HG03103 (cell line): ENCODE measurements at regions not wholly inside any gene's neighbourhood (a gene's known extent, or its start where the extent isn't known, plus 50 kb on each side); places are given as distances from the start of the nearest gene placed in this dataset.

ENCODE experiments used
- ATAC-seq: cut with Tn5 transposase; IDR thresholded peaks from one replicate; pipeline ENCODE4 v1.9.1; 2021; ENCODE audit warnings: low read depth; ENCODE audit not compliant: unreplicated experiment

DNA sequence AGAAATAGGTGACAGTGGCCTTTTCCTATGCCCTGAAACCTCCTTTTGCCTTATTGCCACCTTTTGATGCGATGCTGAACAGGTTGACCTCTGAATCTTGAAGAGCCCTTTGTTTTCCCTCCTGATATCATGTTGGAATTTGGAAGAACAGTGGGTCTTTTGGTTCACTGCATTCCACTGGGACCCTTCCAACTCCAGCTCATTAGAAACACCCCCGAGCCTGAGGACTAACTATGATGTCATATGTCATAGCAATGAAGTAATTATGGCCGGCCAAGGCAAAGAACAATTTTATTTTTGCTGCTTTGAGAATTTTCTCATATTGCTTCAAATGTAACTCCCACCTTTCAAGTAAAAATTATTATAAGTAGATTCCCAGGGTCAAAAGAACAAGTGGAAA, 353.4 kb upstream of the JAG1 start:
- ATAC-seq, result no peak

DNA sequence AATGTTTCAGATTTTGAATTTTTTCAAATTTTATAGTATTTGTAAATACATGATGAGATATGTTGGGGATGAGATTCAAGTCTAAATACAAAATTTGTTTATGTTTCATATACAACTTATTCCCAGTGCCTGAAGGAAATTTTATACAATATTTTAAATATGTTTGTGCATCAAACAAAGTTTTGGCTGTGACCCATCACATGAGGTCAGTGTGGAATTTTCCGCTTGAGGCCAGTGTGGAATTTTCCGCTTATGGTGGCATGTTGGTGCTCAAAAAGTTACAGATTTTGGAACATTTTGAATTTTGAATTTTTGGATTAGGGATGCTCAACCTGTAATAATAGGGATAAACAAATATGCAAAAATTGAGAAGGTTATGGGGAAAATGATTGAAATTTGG, 356.6 kb upstream of the JAG1 start:
- no peak for ATAC-seq

DNA sequence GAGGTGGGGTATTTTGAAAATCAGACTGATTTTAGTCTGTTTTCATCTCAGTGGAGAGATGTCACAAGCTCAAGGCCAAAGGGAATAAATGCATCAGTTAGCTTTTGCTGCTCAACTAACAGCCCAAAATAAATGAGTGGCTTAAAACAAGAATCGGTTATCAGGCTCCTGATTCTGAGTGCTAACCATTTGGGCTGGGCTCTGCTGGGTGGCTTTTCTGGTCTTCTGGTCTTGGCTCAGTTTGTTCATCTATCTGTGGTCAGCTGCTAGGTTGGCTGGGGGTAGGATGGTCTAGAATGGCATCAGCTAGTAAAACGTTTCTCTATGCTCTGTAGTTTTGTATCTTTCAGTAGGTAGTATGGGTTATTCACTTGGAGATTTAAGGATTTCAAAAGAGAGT, 357.5 kb upstream of the JAG1 start:
- no peak for ATAC-seq

- no peak for ATAC-seq
Measured at GRCh38 chr20:11032611-11033010, 358.8 kb upstream of the JAG1 start.

DNA sequence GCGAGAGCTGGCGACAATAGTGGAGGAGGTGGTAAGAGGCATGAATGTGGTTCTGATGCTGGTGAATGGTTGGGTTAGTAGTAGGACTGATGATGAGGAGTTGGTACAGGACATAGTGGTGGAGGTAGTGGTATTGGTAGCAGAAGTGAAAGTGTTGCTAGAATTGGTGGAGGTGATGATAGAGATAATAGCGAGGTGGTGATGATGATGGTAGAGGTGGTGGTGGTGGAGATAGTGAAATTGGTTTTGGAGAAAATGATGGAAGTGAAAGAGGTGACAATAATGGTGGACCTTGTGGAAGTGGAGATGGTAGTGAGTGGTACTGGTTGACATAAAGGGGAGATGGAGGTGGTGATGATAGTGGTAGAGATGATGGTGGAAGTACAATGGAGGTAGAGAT, 360.2 kb upstream of the JAG1 start:
- ATAC-seq, result no peak

DNA sequence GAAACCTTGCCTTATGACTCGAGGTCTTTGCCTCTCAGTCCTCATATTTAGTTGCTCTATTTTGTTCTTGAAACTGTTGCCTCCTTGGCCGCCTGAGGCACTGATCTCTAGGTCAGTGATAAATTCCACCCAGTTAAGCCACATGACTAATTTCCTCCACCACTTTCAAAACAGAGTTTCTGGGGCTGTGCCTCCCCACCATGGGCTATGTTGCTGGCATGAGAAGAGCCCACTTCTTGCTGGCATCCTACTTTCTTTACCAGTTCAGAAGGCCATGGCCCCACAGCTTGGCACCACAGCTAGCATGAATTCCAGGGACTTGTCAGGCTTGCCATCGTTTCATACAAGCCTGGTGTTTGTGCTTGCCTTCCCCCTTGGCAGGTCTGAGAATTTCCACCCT, 361.4 kb upstream of the JAG1 start:
- no peak for ATAC-seq

DNA sequence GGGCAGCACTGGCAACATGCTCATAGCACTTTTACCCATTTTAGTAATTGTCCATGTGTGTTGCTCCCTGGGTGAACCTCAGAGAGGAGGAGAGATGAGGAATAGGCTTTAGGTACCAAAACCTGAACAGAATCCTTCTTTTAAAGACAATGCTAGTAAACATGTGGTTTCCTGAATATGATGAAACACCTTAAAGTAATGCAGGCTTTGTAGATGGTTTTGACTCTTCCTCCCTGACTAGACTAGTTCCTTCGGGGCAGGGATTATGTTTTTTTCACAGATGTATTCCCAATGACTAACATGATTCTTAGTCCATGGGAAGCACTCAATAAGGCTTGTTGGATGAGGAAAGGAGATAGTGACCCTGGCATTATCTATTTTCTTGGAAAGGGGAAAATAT, 367.6 kb upstream of the JAG1 start:
- no peak for ATAC-seq

GRCh38 chr20:11043001-11043400, 369.2 kb upstream of the JAG1 start:
- ATAC-seq, result no peak

DNA sequence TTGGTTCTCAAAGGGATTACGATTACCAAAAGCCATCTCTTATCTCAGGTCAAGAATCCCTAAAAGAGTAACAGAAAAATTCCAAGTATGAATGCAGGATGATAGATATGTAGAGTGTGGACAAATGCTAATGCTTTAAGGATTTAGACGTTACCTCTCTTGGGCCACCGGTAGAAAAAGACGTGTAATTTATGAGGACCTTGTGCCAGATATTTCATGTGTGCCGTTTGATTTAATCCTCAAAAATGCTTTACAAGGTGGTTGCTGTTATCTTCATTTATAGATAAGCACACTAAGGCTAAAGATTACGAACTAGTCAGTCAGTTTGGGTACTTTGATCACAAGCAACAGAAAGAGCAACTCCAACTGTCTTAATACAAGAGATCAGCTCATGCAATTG, 370.8 kb upstream of the JAG1 start:
- no peak for ATAC-seq

DNA sequence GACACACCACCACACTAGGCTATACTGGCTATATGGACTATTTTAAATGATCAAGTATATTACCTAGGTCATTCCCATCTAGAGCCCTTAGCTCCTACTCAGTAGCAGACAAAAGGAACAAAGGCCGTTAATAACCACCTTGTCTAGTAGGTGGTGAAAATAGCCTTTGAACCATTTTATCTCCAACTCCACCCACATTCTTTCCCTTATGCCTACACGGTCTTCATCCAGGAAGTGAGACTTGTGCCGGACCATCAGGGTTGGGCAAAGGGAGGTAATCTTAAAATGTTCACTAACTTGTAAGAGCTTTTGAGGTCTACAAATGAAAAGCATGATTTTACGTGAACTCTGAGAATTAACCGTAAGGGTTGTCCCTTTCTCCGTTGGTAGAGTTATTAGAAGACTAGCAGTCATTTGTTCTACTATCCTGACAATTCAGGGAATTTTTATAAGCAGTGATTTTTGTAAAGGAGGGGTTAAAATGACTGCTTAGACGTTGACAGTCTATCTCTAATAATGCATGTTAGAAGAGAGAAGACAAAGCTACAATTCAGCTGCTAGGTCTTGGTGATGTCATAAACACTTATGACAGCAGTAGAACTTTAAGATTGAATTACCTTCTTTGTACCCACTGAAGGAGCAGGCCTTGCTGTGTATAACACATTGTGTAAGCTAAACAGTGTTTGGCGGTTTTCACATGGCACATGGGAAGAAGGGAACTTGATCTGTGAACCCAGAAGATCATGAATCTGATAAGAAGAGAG, 371.8 kb upstream of the JAG1 start:
- ATAC-seq, result no peak

- no peak for ATAC-seq
Measured at GRCh38 chr20:11047559-11047958, 373.8 kb upstream of the JAG1 start.

DNA sequence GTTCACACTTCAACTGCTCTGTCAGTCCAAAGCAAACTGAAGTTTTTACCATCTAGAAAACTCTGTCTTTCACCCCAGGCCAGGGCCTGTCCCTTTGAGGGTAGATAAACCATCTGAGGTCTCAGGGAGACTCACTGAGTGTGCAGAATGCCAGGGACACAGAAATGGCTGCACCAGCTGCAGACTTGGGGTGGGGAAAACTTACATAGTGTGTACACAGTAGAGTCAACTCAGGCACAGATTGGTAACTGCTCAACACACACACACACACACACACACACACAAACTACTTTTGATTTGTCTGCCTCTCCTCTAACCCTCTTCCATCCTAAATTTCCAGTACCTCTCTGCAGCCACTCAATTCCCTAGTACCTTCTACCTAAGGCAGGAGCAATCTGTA, 374.9 kb upstream of the JAG1 start:
- no peak for ATAC-seq

- no peak for ATAC-seq
Measured at GRCh38 chr20:11050350-11050749, 376.6 kb upstream of the JAG1 start.

- no peak for ATAC-seq
Measured at GRCh38 chr20:11051136-11051535, 377.3 kb upstream of the JAG1 start.

DNA sequence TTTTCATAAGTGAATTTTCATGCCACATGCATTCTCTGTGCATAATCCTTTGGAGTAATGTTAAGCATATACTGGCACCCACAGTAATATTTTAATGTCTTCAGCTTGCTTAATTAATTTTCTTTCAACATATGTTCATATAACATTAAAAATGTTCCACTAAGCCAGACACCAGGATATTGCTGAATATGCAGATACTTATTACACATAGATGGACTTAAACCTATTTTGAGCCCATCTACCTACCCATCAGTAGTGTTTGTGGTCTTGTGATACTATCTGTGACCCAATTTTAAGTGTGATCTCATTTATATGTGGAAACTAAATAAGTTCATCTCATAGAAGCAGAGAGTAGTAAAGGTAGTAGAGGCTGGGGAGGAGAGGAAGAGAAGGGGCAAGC, 379.5 kb upstream of the JAG1 start:
- no peak for ATAC-seq

GRCh38 chr20:11054266-11054993, 380.6 kb upstream of the JAG1 start:
- no peak for ATAC-seq

DNA sequence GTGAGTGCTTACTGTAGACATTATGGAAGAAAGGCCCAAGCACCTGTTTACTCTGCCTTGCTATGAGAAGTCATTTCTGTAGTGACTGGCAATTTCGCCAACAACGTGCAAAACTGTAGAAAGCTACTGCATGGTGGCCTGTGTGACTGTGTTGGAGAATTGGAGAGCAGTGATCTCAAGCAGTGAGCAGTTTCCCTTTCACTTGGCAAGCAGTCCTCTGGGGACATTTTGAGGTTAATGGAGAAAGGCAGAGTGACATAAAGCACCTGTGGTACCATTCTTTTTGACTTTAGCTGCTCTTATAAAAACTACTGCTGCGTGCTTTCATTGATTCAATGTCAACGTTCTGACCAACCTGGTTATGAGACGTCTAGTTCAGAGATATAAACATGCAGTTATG, 382.6 kb upstream of the JAG1 start:
- ATAC-seq, result no peak

- no peak for ATAC-seq
Measured at GRCh38 chr20:11057624-11058023, 383.8 kb upstream of the JAG1 start.

GRCh38 chr20:11059659-11060058, 385.9 kb upstream of the JAG1 start:
- no peak for ATAC-seq

GRCh38 chr20:11060423-11061185, 386.8 kb upstream of the JAG1 start:
- ATAC-seq, result no peak

DNA sequence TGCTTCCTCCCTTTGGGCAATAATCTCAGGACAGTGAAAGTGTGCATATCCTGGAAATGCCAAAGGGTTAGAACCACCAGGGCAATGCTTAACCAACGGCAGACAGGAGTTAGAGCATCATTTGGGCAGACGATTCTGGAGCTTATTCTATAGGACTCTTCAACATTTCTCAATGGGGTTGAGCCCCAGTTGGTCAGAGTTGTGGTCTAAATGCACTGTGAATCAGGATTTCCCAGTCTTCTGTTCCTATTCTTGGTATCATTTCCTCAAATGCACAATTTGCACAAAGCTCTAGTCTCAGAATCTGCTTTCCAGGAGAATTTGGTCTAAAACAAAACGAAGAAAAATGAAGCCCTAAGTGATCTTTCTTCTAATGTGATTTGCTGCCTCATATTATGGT, 389.6 kb upstream of the JAG1 start:
- no peak for ATAC-seq

DNA sequence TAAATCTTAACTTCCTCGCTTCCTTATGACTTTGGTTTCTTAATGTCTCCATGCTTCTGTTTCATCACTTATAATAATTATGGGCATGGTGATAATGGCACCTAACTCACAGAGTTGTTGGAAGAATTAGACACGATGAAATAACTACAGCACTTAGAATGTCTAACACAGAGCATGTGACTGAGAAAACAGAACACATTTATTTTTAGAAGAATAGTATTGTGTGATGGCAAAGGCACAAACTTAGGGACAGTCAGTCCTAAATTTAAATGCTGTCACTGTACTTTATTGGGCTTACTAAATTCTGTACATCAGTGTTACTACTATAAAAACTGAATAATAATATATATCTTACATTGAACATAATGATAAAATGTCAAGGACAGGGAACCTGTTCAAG, 391.1 kb upstream of the JAG1 start:
- ATAC-seq, result no peak
